LNCaP clone FGC (cell line): ENCODE measurements at regions not wholly inside any gene's neighbourhood (a gene's known extent, or its start where the extent isn't known, plus 50 kb on each side); places are given as distances from the start of the nearest gene placed in this dataset.

Experiments used
- DNase-seq: peaks from one replicate; pipeline ENCODE4 v3.0.0-alpha.2; 2011; ENCODE audit warnings: low read depth
- H3K4me3 ChIP-seq: 2 replicates; pipeline ENCODE4 v1.5.1; 2011; ENCODE audit warnings: mild to moderate bottlenecking, low read depth, low read length, control low read depth
- TF ChIP-seq, protein P1 (sequence below): IDR thresholded peaks from 2 replicates; pipeline ENCODE4 v1.5.1; 2012; ENCODE audit warnings: mild to moderate bottlenecking; ENCODE audit not compliant: control insufficient read depth, insufficient read depth; ENCODE audit errors: extremely low read depth

- no peak overlapping the region for H3K4me3 ChIP-seq
- TF ChIP-seq, protein P1, sequence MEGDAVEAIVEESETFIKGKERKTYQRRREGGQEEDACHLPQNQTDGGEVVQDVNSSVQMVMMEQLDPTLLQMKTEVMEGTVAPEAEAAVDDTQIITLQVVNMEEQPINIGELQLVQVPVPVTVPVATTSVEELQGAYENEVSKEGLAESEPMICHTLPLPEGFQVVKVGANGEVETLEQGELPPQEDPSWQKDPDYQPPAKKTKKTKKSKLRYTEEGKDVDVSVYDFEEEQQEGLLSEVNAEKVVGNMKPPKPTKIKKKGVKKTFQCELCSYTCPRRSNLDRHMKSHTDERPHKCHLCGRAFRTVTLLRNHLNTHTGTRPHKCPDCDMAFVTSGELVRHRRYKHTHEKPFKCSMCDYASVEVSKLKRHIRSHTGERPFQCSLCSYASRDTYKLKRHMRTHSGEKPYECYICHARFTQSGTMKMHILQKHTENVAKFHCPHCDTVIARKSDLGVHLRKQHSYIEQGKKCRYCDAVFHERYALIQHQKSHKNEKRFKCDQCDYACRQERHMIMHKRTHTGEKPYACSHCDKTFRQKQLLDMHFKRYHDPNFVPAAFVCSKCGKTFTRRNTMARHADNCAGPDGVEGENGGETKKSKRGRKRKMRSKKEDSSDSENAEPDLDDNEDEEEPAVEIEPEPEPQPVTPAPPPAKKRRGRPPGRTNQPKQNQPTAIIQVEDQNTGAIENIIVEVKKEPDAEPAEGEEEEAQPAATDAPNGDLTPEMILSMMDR = peak; percentile 37
- no peak for DNase-seq
Measured at GRCh38 chr13:64819081-64819480, 2411.1 kb downstream of the PCDH9 start.

DNA sequence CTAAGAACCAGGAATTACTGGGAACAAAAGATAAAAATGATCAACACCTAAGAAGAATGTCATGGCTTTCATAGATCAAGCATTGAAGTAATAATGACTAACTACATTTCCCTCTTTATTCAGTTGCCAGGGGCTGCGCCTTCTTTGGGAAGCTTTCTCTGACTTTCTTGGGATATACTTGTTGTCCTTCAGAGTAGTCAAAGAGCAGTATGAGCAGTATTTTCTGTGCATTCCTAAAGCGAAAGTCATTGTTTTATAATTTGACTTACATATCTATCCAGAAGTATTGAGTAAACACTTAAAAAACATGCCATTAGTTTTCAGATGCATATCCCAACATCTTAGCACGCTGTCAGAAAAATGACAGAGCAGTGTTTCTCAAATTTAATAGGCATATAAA is 2412.4 kb downstream of the PCDH9 start:
- DNase-seq = no peak
- TF ChIP-seq, protein P1 = no peak
- H3K4me3 ChIP-seq = no peak overlapping the region

- H3K4me3 ChIP-seq = no peak overlapping the region
- DNase-seq = no peak
- TF ChIP-seq, protein P1 = no peak
Measured at GRCh38 chr13:64810750-64811149, 2419.4 kb downstream of the PCDH9 start.

- H3K4me3 ChIP-seq = no peak overlapping the region
- no peak for DNase-seq
- TF ChIP-seq, protein P1 = no peak
Measured at GRCh38 chr13:64808704-64809103, 2421.4 kb downstream of the PCDH9 start.

- no peak for DNase-seq
- H3K4me3 ChIP-seq = no peak overlapping the region
- TF ChIP-seq, protein P1 = no peak
Measured at GRCh38 chr13:64801768-64802167, 2428.4 kb downstream of the PCDH9 start.

DNA sequence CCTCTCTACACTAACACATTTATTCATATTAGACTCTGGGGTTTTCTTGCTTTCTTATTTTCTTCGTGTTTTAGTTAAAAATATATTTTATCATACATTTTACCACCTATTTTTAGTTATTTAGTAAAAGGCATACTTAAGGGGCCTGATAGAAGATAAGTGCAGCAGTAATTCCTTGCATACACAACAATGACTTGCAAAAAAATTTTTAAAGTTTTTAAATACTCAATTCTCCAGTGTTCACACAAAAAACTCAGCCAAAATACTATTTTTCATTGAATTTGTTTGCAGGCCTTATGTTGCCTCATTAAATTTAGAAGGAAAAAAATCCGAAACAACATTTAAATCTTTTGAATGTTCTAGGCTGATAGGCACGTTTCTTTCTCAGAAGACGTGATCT is 2431.7 kb downstream of the PCDH9 start:
- TF ChIP-seq, protein P1 = no peak
- no peak overlapping the region for H3K4me3 ChIP-seq
- DNase-seq = no peak

- no peak overlapping the region for H3K4me3 ChIP-seq
- no peak for DNase-seq
- TF ChIP-seq, protein P1 = no peak
Measured at GRCh38 chr13:64793592-64793991, 2436.5 kb downstream of the PCDH9 start.
